WERI-Rb-1 (cell line): ENCODE measurements at regions not wholly inside any gene's neighbourhood (a gene's known extent, or its start where the extent isn't known, plus 50 kb on each side); places are given as distances from the start of the nearest gene placed in this dataset.
"Not testable (repeated sequence)": the region's sequence is repeated elsewhere in the genome, so short reads cannot be mapped to it uniquely, and the experiment has no call there.

Source experiments
- DNase-seq: peaks from one replicate; pipeline ENCODE4 v3.0.0-alpha.2; 2020
- H3K27ac ChIP-seq: fragments of 250-450 bp; sonication (Bioruptor Pico); 2 replicates; pipeline ENCODE4 v1.5.1; 2020; ENCODE audit warnings: mild to moderate bottlenecking, moderate library complexity
- H3K27me3 ChIP-seq: fragments of 250-450 bp; sonication (Bioruptor Pico); 2 replicates; pipeline ENCODE4 v1.5.1; 2021; ENCODE audit warnings: mild to moderate bottlenecking, low read depth, moderate library complexity; ENCODE audit not compliant: insufficient read depth, severe bottlenecking
- H3K36me3 ChIP-seq: fragments of 250-450 bp; sonication (Bioruptor Pico); 2 replicates; pipeline ENCODE4 v1.5.1; 2020; ENCODE audit warnings: mild to moderate bottlenecking, moderate library complexity
- H3K4me3 ChIP-seq: 2 replicates; pipeline ENCODE4 v1.5.1; 2011; ENCODE audit warnings: low read depth, mild to moderate bottlenecking, control low read depth, low read length
- H3K9me3 ChIP-seq: fragments of 250-450 bp; sonication (Bioruptor Pico); 2 replicates; pipeline ENCODE4 v1.5.1; 2021; ENCODE audit warnings: mild to moderate bottlenecking, moderate library complexity; ENCODE audit not compliant: severe bottlenecking
- TF ChIP-seq, protein P1 (sequence below): IDR thresholded peaks from 2 replicates; pipeline ENCODE4 v1.5.1; 2011; ENCODE audit warnings: low read depth, mild to moderate bottlenecking, control low read depth, inconsistent platforms, low read length

DNA sequence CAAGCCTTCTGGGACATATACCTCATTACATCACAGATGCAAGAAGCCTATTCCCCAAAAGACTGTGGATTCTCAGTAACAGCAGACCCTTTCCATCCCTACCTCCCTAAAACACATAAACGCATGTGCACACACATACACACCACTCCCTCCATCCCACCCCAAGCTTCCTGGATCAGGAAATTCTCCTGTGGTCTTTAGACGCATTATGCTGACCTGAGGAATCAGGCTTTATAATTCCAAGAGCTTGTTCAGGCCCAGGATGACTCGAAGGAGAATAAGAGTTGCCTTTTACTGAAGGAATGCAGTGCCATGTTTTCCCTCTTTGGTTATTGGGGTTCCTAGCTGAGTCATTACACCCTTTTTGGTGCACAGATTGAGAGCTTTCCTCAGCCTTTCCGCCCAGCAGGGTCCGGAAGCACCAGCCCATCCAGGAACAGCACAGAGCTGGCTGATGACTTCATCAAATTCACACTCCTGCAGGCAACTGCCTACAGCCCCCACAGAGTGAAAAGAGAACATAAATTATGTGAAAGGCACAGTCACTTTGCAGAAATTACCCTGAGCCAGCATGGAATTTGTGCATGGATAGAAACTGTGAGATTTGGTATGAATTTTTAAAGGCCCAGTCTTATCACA, 385.0 kb upstream of the TRPC7 start:
- H3K27me3 ChIP-seq: no peaks in the 10 kb centered on the region
- no peaks in the 10 kb centered on the region for H3K36me3 ChIP-seq

GRCh38 chr5:136749016-136749415, 383.7 kb upstream of the TRPC7 start:
- H3K27ac ChIP-seq: no peak overlapping the region
- H3K36me3 ChIP-seq: no peaks in the 10 kb centered on the region
- H3K9me3 ChIP-seq: no peaks in the 10 kb centered on the region
- no peak overlapping the region for H3K4me3 ChIP-seq
- no peak for DNase-seq
- TF ChIP-seq, protein P1, sequence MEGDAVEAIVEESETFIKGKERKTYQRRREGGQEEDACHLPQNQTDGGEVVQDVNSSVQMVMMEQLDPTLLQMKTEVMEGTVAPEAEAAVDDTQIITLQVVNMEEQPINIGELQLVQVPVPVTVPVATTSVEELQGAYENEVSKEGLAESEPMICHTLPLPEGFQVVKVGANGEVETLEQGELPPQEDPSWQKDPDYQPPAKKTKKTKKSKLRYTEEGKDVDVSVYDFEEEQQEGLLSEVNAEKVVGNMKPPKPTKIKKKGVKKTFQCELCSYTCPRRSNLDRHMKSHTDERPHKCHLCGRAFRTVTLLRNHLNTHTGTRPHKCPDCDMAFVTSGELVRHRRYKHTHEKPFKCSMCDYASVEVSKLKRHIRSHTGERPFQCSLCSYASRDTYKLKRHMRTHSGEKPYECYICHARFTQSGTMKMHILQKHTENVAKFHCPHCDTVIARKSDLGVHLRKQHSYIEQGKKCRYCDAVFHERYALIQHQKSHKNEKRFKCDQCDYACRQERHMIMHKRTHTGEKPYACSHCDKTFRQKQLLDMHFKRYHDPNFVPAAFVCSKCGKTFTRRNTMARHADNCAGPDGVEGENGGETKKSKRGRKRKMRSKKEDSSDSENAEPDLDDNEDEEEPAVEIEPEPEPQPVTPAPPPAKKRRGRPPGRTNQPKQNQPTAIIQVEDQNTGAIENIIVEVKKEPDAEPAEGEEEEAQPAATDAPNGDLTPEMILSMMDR: no peak
- H3K27me3 ChIP-seq: no peaks in the 10 kb centered on the region

More for the DNA sequence above, 385.0 kb upstream of the TRPC7 start:
- TF ChIP-seq, protein P1: no peak
- no peak overlapping the region for H3K27ac ChIP-seq
- H3K9me3 ChIP-seq: no peaks in the 10 kb centered on the region
- H3K4me3 ChIP-seq: no peak overlapping the region
- no peak for DNase-seq

DNA sequence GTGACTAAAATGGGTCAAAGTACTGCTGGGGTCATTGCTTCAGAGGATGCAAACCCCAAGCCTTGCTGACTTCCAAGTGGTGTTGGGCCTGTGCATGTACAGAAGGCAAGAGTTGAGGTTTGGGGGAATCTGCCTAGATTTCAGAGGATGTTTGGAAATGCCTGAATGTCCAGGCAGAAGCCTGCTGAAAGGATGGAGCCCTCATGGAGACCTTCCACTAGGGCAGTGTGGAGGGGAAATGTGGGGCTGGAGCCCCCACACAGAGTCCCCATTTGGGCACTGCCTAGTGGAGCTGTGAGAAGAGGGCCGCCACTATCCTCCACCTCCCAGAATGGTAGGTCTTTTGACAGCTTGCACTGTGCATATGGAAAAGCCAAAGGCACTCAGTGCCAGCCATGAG, 377.7 kb upstream of the TRPC7 start:
- TF ChIP-seq, protein P1: no peak
- no peaks in the 10 kb centered on the region for H3K27me3 ChIP-seq
- H3K4me3 ChIP-seq: no peak overlapping the region
- H3K27ac ChIP-seq: no peak overlapping the region
- no peak for DNase-seq
- no peaks in the 10 kb centered on the region for H3K36me3 ChIP-seq
- no peaks in the 10 kb centered on the region for H3K9me3 ChIP-seq

GRCh38 chr5:136740228-136740627, 374.9 kb upstream of the TRPC7 start:
- Histone ChIP-seq H3K27me3 (no peaks in the 10 kb centered on the region), H3K9me3 (no peaks in the 10 kb centered on the region), H3K4me3 (no peak overlapping the region), H3K36me3 (no peaks in the 10 kb centered on the region), H3K27ac (no peak overlapping the region)
- TF ChIP-seq, protein P1: no peak
- DNase-seq: no peak

DNA sequence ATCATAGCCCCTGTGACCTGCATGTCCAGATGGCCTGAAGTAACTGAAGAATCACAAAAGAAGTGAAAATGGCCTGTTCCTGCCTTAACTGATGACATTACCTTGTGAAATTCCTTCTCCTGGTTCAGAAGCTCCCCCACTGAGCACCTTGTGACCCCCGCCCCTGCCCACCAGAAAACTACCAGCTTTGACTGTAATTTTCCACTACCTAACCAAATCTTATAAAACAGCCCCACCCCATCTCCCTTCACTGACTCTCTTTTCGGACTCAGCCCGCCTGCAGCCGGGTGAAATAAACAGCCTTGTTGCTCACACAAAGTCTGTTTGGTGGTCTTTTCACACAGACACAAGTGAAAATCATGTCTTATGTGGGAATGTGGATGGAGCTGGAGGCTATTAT, 373.9 kb upstream of the TRPC7 start:
- H3K27me3 ChIP-seq, H3K36me3 ChIP-seq, H3K27ac ChIP-seq, H3K4me3 ChIP-seq, DNase-seq, H3K9me3 ChIP-seq: not testable (repeated sequence)

GRCh38 chr5:136738829-136739228, 373.5 kb upstream of the TRPC7 start:
- TF ChIP-seq, protein P1: no peak
- Histone ChIP-seq H3K9me3 (no peaks in the 10 kb centered on the region), H3K27me3 (no peaks in the 10 kb centered on the region), H3K36me3 (no peaks in the 10 kb centered on the region), H3K4me3 (no peak overlapping the region), H3K27ac (no peak overlapping the region)
- DNase-seq: no peak
